HG02610 (cell line): ENCODE measurements at regions not wholly inside any gene's neighbourhood (a gene's known extent, or its start where the extent isn't known, plus 50 kb on each side); places are given as distances from the start of the nearest gene placed in this dataset.

Experiments used
- ATAC-seq: cut with Tn5 transposase; IDR thresholded peaks from one replicate; pipeline ENCODE4 v1.9.1; 2021; ENCODE audit warnings: mild to moderate bottlenecking, moderate library complexity; ENCODE audit not compliant: unreplicated experiment

GRCh38 chr14:84162633-84163032, 1367.3 kb upstream of the FLRT2 start:
- no peak for ATAC-seq

GRCh38 chr14:84167026-84167425, 1362.9 kb upstream of the FLRT2 start:
- ATAC-seq = no peak

GRCh38 chr14:84180336-84180735, 1349.6 kb upstream of the FLRT2 start:
- no peak for ATAC-seq

- no peak for ATAC-seq
Observed at GRCh38 chr14:84181072-84181471, 1348.9 kb upstream of the FLRT2 start.

- no peak for ATAC-seq
Observed at GRCh38 chr14:84195514-84195913, 1334.4 kb upstream of the FLRT2 start.

GRCh38 chr14:84197704-84198103, 1332.2 kb upstream of the FLRT2 start:
- no peak for ATAC-seq

GRCh38 chr14:84202486-84202885, 1327.5 kb upstream of the FLRT2 start:
- no peak for ATAC-seq

GRCh38 chr14:84203896-84204295, 1326.0 kb upstream of the FLRT2 start:
- no peak for ATAC-seq

- no peak for ATAC-seq
Observed at GRCh38 chr14:84208451-84208850, 1321.5 kb upstream of the FLRT2 start.

- ATAC-seq = no peak
Observed at GRCh38 chr14:84209031-84209430, 1320.9 kb upstream of the FLRT2 start.

GRCh38 chr14:84217066-84217465, 1312.9 kb upstream of the FLRT2 start:
- no peak for ATAC-seq

GRCh38 chr14:84225268-84225667, 1304.7 kb upstream of the FLRT2 start:
- no peak for ATAC-seq

GRCh38 chr14:84228702-84229101, 1301.2 kb upstream of the FLRT2 start:
- ATAC-seq = no peak

GRCh38 chr14:84234281-84234680, 1295.7 kb upstream of the FLRT2 start:
- no peak for ATAC-seq

- no peak for ATAC-seq
Observed at GRCh38 chr14:84236290-84236689, 1293.7 kb upstream of the FLRT2 start.

GRCh38 chr14:84237881-84238280, 1292.1 kb upstream of the FLRT2 start:
- no peak for ATAC-seq

- no peak for ATAC-seq
Observed at GRCh38 chr14:84247693-84248092, 1282.3 kb upstream of the FLRT2 start.

- ATAC-seq = no peak
Observed at GRCh38 chr14:84250893-84251292, 1279.1 kb upstream of the FLRT2 start.

GRCh38 chr14:84251411-84252115, 1278.4 kb upstream of the FLRT2 start:
- ATAC-seq = no peak

- ATAC-seq = no peak
Observed at GRCh38 chr14:84252706-84253105, 1277.2 kb upstream of the FLRT2 start.

GRCh38 chr14:84253326-84253725, 1276.6 kb upstream of the FLRT2 start:
- no peak for ATAC-seq

- no peak for ATAC-seq
Observed at GRCh38 chr14:84254290-84254689, 1275.7 kb upstream of the FLRT2 start.

GRCh38 chr14:84262932-84263331, 1267.0 kb upstream of the FLRT2 start:
- no peak for ATAC-seq
